ENCODE measurements at regions not wholly inside any gene's neighbourhood (a gene's known extent, or its start where the extent isn't known, plus 50 kb on each side); places are given as distances from the start of the nearest gene placed in this dataset.

- Histone ChIP-seq H3K27me3 (ENCODE audit: control insufficient read depth, insufficient read depth, low read length) (no peaks in the 10 kb centered on the region), H3K9me3 (ENCODE audit: control insufficient read depth, insufficient read depth, low read depth, low read length) (no peaks in the 10 kb centered on the region), H3K36me3 (ENCODE audit: control insufficient read depth, insufficient read depth, low read length) (no peaks in the 10 kb centered on the region), H3K4me2 (ENCODE audit: extremely low read depth, insufficient read depth, low read length) (no peak overlapping the region), H3K79me2 (ENCODE audit: control insufficient read depth, insufficient read depth, low read length) (no peaks in the 10 kb centered on the region), H3K4me3 (replicated peaks in 1 of 4; ENCODE audit: control extremely low read depth in 1 of 4, insufficient read depth in 1 of 4, low read depth in 3 of 4, low read length in 4 of 4) (no peak overlapping the region), H4K20me1 (ENCODE audit: control insufficient read depth, extremely low read depth, insufficient read depth, low read length) (no peaks in the 10 kb centered on the region), H2AFZ (ENCODE audit: low read length) (no peak overlapping the region), H3K27ac (ENCODE audit: insufficient read depth, low read length) (no peak overlapping the region), H3K4me1 (ENCODE audit: control insufficient read depth, extremely low read depth, insufficient read depth, low read length) (no peaks in the 10 kb centered on the region), H3K9ac (ENCODE audit: insufficient read depth, low read length) (no peak overlapping the region)
- TF ChIP-seq EZH2 (IDR thresholded peaks at IDR 0.05; ENCODE audit: low read length, missing control alignments) (no peak), CTCF (conservative IDR thresholded peaks at IDR 0.05 in 1 of 2, IDR thresholded peaks at IDR 0.05 in 1 of 2; ENCODE audit: low read depth in 1 of 2, low read length in 2 of 2) (no peak)
- no peak for DNase-seq (ENCODE audit: low read depth in 2 of 2)
Measured at GRCh38 chr11:115843111-115843510, 338.9 kb upstream of the CADM1 start.

- TF ChIP-seq EZH2 (IDR thresholded peaks at IDR 0.05; ENCODE audit: low read length, missing control alignments) (no peak), CTCF (conservative IDR thresholded peaks at IDR 0.05 in 1 of 2, IDR thresholded peaks at IDR 0.05 in 1 of 2; ENCODE audit: low read depth in 1 of 2, low read length in 2 of 2) (no peak)
- H3K79me2 ChIP-seq (ENCODE audit: control insufficient read depth, insufficient read depth, low read length): no peaks in the 10 kb centered on the region
- no peak overlapping the region for H3K4me2 ChIP-seq (ENCODE audit: extremely low read depth, insufficient read depth, low read length)
- H3K9me3 ChIP-seq (ENCODE audit: control insufficient read depth, insufficient read depth, low read depth, low read length): no peaks in the 10 kb centered on the region
- H3K4me3 ChIP-seq (replicated peaks in 1 of 4; ENCODE audit: control extremely low read depth in 1 of 4, insufficient read depth in 1 of 4, low read depth in 3 of 4, low read length in 4 of 4): no peak overlapping the region
- no peaks in the 10 kb centered on the region for H3K27me3 ChIP-seq (ENCODE audit: control insufficient read depth, insufficient read depth, low read length)
- no peaks in the 10 kb centered on the region for H3K36me3 ChIP-seq (ENCODE audit: control insufficient read depth, insufficient read depth, low read length)
- no peak overlapping the region for H2AFZ ChIP-seq (ENCODE audit: low read length)
- H3K9ac ChIP-seq (ENCODE audit: insufficient read depth, low read length): no peak overlapping the region
- no peaks in the 10 kb centered on the region for H4K20me1 ChIP-seq (ENCODE audit: control insufficient read depth, extremely low read depth, insufficient read depth, low read length)
- no peak for DNase-seq (ENCODE audit: low read depth in 2 of 2)
- no peak overlapping the region for H3K27ac ChIP-seq (ENCODE audit: insufficient read depth, low read length)
- no peaks in the 10 kb centered on the region for H3K4me1 ChIP-seq (ENCODE audit: control insufficient read depth, extremely low read depth, insufficient read depth, low read length)
Measured at GRCh38 chr11:115820026-115820425, 315.8 kb upstream of the CADM1 start.

GRCh38 chr11:115819014-115819413, 314.8 kb upstream of the CADM1 start:
- Histone ChIP-seq H3K4me1 (ENCODE audit: control insufficient read depth, extremely low read depth, insufficient read depth, low read length) (no peaks in the 10 kb centered on the region), H3K4me3 (replicated peaks in 1 of 4; ENCODE audit: control extremely low read depth in 1 of 4, insufficient read depth in 1 of 4, low read depth in 3 of 4, low read length in 4 of 4) (no peak overlapping the region), H3K9ac (ENCODE audit: insufficient read depth, low read length) (no peak overlapping the region), H2AFZ (ENCODE audit: low read length) (no peak overlapping the region), H3K79me2 (ENCODE audit: control insufficient read depth, insufficient read depth, low read length) (no peaks in the 10 kb centered on the region), H3K9me3 (ENCODE audit: control insufficient read depth, insufficient read depth, low read depth, low read length) (no peaks in the 10 kb centered on the region), H4K20me1 (ENCODE audit: control insufficient read depth, extremely low read depth, insufficient read depth, low read length) (no peaks in the 10 kb centered on the region), H3K27me3 (ENCODE audit: control insufficient read depth, insufficient read depth, low read length) (no peaks in the 10 kb centered on the region), H3K4me2 (ENCODE audit: extremely low read depth, insufficient read depth, low read length) (no peak overlapping the region), H3K36me3 (ENCODE audit: control insufficient read depth, insufficient read depth, low read length) (no peaks in the 10 kb centered on the region), H3K27ac (ENCODE audit: insufficient read depth, low read length) (no peak overlapping the region)
- no peak for TF ChIP-seq CTCF (conservative IDR thresholded peaks at IDR 0.05 in 1 of 2, IDR thresholded peaks at IDR 0.05 in 1 of 2; ENCODE audit: low read depth in 1 of 2, low read length in 2 of 2)
- TF ChIP-seq EZH2 (IDR thresholded peaks at IDR 0.05; ENCODE audit: low read length, missing control alignments): no peak
- peak in 1 of 2 donors; percentile 19 for DNase-seq (ENCODE audit: low read depth in 2 of 2)
